ENCODE measurements at regions not wholly inside any gene's neighbourhood (a gene's known extent, or its start where the extent isn't known, plus 50 kb on each side); places are given as distances from the start of the nearest gene placed in this dataset.

DNA sequence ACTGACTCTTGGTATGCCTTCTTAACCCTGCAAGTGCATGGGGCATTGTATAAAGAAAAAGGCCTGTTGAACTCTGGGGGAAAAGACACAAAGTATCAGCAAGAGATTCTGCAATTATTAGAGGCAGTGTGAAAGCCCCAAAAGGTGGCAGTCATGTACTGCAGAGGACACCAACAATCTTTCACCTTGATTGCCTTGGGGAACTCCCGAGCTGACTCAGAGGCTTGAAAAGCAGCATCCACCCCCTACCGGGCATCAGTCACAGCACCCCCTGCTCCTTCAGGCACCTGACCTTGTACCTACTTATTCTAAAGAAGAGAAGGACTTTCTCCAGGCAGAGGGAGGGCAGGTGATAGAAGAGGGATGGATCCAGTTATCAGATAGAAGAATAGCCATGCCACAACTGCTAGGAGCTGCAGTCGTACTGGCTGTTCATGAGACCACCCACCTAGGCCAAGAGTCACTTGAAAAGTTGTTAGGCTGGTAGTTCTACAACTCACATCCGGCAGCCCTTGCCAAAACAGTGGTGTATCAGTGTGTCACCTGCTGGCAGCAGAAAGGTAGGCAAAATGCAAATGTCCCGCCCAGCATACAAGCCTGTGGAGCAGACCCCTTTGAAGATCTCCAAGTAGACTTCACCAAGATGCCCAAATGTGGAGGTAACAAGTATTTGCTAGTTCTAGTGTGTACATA is 241.6 kb upstream of the CNTN6 start:
- TF ChIP-seq, protein P1, sequence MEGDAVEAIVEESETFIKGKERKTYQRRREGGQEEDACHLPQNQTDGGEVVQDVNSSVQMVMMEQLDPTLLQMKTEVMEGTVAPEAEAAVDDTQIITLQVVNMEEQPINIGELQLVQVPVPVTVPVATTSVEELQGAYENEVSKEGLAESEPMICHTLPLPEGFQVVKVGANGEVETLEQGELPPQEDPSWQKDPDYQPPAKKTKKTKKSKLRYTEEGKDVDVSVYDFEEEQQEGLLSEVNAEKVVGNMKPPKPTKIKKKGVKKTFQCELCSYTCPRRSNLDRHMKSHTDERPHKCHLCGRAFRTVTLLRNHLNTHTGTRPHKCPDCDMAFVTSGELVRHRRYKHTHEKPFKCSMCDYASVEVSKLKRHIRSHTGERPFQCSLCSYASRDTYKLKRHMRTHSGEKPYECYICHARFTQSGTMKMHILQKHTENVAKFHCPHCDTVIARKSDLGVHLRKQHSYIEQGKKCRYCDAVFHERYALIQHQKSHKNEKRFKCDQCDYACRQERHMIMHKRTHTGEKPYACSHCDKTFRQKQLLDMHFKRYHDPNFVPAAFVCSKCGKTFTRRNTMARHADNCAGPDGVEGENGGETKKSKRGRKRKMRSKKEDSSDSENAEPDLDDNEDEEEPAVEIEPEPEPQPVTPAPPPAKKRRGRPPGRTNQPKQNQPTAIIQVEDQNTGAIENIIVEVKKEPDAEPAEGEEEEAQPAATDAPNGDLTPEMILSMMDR (IDR thresholded peaks at IDR 0.05; ENCODE audit: low read depth, low read length, missing control alignments): peak; percentile 38
- H3K4me3 ChIP-seq (ENCODE audit: low read depth, low read length): no peak overlapping the region
- no peak for DNase-seq (ENCODE audit: low read depth)

- TF ChIP-seq, protein P1 (IDR thresholded peaks at IDR 0.05; ENCODE audit: low read depth, low read length, missing control alignments): peak; percentile 41
- DNase-seq (ENCODE audit: low read depth): no peak
- H3K4me3 ChIP-seq (ENCODE audit: low read depth, low read length): no peak overlapping the region
Measured at GRCh38 chr3:852033-852432, 240.8 kb upstream of the CNTN6 start.

DNA sequence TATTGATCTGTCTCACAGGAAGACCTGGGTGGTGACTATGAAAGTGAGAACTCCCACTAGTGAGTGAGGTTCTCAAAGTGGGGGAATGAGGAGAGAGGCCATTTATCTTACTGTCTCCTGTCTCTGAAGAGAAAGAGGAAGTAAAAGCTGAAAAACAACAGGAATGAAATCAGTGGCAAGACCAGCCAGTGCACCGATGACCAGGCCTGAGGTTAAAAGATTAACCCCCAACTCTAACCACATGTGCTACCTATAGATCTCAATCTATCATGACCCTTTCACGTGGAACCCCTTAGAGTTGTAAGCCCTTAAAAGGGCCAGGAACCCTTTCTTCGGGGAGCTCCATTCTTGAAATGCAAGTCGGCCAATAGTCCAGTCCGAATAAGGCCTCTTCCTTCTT is 239.3 kb upstream of the CNTN6 start:
- H3K4me3 ChIP-seq (ENCODE audit: low read depth, low read length): no peak overlapping the region
- TF ChIP-seq, protein P1 (IDR thresholded peaks at IDR 0.05; ENCODE audit: low read depth, low read length, missing control alignments): no peak
- DNase-seq (ENCODE audit: low read depth): no peak

GRCh38 chr3:859135-859534 is 233.7 kb upstream of the CNTN6 start:
- H3K4me3 ChIP-seq (ENCODE audit: low read depth, low read length): no peak overlapping the region
- TF ChIP-seq, protein P1 (IDR thresholded peaks at IDR 0.05; ENCODE audit: low read depth, low read length, missing control alignments): no peak
- DNase-seq (ENCODE audit: low read depth): no peak

- TF ChIP-seq, protein P1 (IDR thresholded peaks at IDR 0.05; ENCODE audit: low read depth, low read length, missing control alignments): no peak
- no peak overlapping the region for H3K4me3 ChIP-seq (ENCODE audit: low read depth, low read length)
- no peak for DNase-seq (ENCODE audit: low read depth)
Measured at GRCh38 chr3:861721-862120, 231.1 kb upstream of the CNTN6 start.

GRCh38 chr3:869269-869668 is 223.6 kb upstream of the CNTN6 start:
- no peak for DNase-seq (ENCODE audit: low read depth)

More at GRCh38 chr3:869269-869668, 223.6 kb upstream of the CNTN6 start:
- TF ChIP-seq, protein P1 (IDR thresholded peaks at IDR 0.05; ENCODE audit: low read depth, low read length, missing control alignments): no peak
- H3K4me3 ChIP-seq (ENCODE audit: low read depth, low read length): no peak overlapping the region

Data from GM12864 (cell line).